ENCODE measurements at regions not wholly inside any gene's neighbourhood (a gene's known extent, or its start where the extent isn't known, plus 50 kb on each side); places are given as distances from the start of the nearest gene placed in this dataset.

DNA sequence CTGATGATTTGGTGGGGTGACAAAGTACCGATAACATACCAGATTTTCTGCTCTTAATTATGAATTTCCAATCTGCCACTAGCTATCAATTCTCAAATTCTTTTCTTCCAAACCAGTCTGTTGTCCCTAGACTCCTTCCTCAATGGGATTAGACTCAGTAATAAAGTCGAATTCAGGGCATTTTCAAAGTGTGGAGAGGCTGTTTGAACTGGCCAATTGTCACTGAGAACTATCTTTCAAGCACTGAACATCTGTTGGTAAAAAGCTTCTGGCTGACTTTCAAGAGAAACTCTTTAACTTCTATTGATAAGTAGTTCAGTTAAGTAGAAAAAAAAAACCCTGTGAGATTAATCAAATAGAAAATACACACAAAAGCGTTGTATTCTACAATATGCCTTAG lies 108.9 kb downstream of the SAMD9 start:
- DNase-seq (ENCODE audit: low read depth): no peak
- H3K4me3 ChIP-seq (ENCODE audit: low read depth, low read length): no peak overlapping the region
- TF ChIP-seq CTCF (IDR thresholded peaks at IDR 0.05; ENCODE audit: low read depth, low read length, missing control alignments): no peak

DNA sequence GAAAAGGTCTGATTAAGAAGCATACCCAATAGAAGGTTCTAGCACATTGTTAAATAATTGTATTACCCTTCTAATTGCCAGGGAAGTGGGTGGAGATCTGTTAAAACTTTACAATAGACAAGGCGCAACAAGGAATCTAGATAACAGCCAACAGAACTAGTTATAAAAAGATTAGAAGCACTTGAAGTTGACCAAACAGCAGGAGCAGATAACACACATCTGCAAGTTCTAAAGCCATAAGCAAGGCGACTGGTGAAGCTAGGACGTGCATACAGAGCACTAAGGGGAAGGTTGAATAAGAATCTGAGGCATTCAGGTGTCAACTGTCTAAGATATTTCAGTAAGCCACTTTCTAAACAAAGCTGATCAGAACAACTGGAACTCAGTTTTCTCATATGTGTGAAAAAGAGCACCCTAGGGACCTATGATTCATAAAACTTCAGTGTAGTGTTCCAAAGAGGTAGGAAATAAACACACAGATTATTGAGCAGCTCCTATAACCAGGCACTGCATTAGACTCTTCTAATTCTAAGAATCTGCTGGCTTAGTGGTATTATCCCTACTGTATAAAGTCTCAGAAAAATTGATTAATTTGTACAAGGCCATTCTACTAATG lies 111.2 kb downstream of the SAMD9 start:
- no peak for DNase-seq (ENCODE audit: low read depth)
- no peak for TF ChIP-seq CTCF (IDR thresholded peaks at IDR 0.05; ENCODE audit: low read depth, low read length, missing control alignments)
- H3K4me3 ChIP-seq (ENCODE audit: low read depth, low read length): no peak overlapping the region

DNA sequence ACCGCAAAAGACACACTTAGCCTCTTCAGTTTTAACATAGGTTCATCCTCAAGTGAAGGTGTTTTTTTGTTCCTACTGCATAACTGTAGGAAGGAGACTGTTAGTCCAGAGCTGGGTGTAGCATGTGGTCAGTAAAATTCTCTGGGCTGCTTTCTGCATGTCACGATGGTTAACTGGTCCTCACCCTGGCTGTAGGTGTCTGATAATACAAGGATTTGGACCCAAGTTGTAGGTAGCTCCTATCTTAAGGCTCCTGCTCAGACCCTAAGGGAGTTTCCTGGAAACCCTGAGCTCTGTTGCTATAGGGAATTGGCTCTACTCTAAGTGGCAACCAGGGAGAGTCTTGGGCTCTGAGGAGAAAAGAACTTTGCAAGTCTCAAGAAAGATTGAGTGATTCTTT lies 112.9 kb downstream of the SAMD9 start:
- H3K4me3 ChIP-seq (ENCODE audit: low read depth, low read length): no peak overlapping the region
- TF ChIP-seq CTCF (IDR thresholded peaks at IDR 0.05; ENCODE audit: low read depth, low read length, missing control alignments): no peak
- DNase-seq (ENCODE audit: low read depth): no peak

DNA sequence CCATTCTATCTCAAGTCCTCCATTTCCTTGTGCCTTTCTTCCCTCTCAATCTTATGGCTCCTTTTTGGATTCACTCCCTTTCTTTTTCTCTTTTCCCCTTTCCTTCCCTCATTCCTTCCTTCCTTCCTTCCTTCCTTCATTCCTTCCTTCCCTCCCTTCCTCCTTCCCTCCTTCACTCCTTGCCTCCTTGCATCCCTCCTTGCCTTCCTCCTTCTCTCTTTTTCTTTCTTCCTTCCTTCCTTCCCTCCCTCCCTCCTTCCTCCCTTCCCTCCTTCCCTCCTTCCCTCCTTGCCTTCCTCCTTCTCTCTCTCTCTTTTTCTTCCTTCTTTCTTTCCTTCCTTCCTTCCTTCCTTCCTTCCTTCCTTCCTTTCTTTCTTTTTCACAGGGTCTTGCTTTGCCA lies 120.1 kb downstream of the SAMD9 start:
- TF ChIP-seq CTCF (IDR thresholded peaks at IDR 0.05; ENCODE audit: low read depth, low read length, missing control alignments): no peak
- no peak overlapping the region for H3K4me3 ChIP-seq (ENCODE audit: low read depth, low read length)
- DNase-seq (ENCODE audit: low read depth): no peak

DNA sequence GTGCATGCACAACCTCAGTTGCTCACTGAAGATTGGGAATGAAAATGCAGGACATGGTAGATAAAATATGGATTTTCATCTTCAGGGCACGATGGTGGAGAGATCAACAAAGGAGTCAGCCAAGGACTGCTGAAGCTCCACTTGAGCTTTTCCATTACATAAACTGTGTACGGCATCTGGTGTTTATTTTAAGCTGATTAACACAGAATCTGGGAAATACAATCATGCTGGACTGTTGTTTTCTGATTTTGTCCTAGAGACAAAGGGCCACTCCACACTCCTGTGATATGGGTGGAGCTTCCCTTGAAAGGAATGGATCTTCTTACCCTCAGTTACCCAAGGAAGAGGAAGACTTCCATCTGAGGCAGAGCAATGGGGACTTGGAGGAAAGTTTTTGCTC lies 120.6 kb downstream of the SAMD9 start:
- no peak for DNase-seq (ENCODE audit: low read depth)
- no peak for TF ChIP-seq CTCF (IDR thresholded peaks at IDR 0.05; ENCODE audit: low read depth, low read length, missing control alignments)
- no peak overlapping the region for H3K4me3 ChIP-seq (ENCODE audit: low read depth, low read length)

GRCh38 chr7:92994901-92995300 lies 122.9 kb downstream of the SAMD9 start:
- no peak overlapping the region for H3K4me3 ChIP-seq (ENCODE audit: low read depth, low read length)
- TF ChIP-seq CTCF (IDR thresholded peaks at IDR 0.05; ENCODE audit: low read depth, low read length, missing control alignments): no peak
- no peak for DNase-seq (ENCODE audit: low read depth)

DNA sequence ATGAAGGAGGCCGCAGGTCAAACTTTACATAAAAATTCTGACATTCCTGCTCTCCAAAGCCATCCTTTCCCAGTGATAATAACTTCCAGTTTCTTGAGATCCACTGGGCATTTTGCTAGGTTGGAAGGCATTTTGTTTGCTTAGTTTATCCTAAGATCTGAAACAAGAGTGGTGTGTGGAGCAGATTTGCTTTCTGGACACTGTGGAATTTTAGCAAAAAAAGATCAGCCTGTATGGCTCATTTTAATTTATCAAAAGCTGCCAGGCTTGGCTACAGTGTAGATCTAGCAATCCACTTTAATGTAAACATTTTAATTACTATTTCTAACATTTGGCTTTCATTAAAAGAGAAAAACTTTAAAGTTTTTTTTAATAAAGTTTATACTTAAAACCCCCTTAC lies 124.8 kb downstream of the SAMD9 start:
- no peak for TF ChIP-seq CTCF (IDR thresholded peaks at IDR 0.05; ENCODE audit: low read depth, low read length, missing control alignments)
- H3K4me3 ChIP-seq (ENCODE audit: low read depth, low read length): no peak overlapping the region
- no peak for DNase-seq (ENCODE audit: low read depth)

Measured in GM12864 (cell line).